T47D (cell line): ENCODE measurements at regions not wholly inside any gene's neighbourhood (a gene's known extent, or its start where the extent isn't known, plus 50 kb on each side); places are given as distances from the start of the nearest gene placed in this dataset.
"Not testable (repeated sequence)": the region's sequence is repeated elsewhere in the genome, so short reads cannot be mapped to it uniquely, and the experiment has no call there.

ENCODE experiments used
- DNase-seq, 2 experiments: peaks; one replicate each; pipeline versions ENCODE4 v3.0.0 to v3.0.0-alpha.2; 2011 to 2012; ENCODE audit warnings: low read depth in 1 of 2, low spot score in 1 of 2
- JUND ChIP-seq: IDR thresholded peaks from 2 replicates; pipeline ENCODE4 v1.6.1; 2012; ENCODE audit warnings: low read depth
- in situ Hi-C: cut with HindIII; loops from 2 replicates; pipeline ENCODE4 v1.10.0; 2016; ENCODE audit warnings: low sequenced_read_pairs, low pct_unique_long_range_greater_than_20kb

DNA sequence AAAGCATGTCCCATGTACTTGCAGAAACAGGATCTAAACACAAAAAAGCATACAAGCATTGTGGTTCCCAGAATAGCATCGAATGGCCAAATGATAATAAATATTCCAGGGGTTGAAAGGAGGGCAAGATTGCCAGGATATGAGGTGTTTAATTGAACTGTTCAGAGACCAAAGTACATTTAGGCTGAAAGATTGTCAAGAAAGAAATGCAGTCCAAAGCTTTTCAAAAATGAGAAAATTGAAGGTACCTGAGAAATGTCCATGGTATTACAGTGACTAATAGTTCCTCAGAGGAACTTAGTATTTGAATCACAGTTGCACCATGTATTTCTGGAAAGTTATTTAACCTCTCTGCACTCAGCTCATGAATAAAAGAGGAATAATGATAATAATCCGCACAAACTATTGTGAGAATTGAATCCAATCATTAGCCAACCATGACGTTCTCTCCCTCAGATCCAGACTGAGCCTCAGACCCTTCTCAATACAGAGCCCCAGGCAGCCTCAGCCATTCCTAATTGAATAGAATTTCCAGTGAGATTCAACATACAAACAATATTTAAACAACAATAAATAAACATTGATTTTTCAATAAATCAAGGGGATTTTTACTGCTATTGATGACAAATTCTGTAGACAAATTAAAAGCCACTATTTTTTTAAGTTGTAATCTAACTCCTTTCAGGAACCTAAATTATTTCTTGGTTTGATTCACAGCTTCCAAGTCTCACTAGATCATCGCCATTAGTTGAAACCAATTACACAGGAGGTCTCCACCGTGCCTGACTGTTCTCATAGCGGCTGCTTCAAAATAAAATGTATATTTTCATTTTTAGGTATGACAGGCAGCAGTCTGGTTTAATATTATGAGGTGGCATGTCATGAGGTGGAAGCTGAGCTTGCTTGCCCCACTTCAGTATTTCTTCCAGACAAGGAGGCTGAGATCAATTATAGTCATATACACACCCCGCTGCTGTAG is 144.3 kb upstream of the TENT5A start:
- no peak for DNase-seq
- in situ Hi-C loops, result no loop called here
- TF ChIP-seq JUND, result no peak

DNA sequence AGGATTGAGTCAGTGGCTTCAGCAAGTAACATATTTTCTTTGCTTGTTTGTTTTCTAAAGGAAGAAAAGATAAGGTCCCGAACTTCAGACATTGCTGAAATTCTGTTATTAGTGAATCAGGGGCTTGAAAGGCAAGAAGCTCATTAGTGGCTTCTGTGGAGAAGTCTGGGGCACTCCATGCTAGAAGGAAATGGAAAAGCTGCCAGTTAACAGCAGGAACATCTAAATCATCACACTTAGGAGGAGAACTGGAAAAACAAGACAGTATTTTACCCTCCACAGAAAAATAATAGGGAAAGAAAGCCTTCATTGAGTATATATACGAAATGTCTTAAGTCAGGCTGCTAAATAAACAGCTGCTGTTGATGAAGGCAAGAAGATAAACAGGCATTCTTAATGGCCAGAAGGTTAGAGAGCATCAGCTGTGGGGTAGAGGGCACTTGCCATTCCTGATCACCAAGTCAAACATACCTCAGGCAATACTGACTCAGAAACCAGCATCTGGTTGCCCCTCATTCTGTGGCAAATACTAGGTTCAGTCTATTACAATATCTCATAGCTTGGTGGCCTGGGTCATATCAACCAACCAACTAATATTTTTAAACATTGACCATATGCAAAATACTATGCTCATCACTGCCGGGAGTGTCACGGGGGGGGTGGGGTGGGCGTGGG is 143.2 kb upstream of the TENT5A start:
- no peak for TF ChIP-seq JUND
- DNase-seq, result peak in 1 of 2 experiments; percentile 3
- in situ Hi-C loops, result no loop called here

DNA sequence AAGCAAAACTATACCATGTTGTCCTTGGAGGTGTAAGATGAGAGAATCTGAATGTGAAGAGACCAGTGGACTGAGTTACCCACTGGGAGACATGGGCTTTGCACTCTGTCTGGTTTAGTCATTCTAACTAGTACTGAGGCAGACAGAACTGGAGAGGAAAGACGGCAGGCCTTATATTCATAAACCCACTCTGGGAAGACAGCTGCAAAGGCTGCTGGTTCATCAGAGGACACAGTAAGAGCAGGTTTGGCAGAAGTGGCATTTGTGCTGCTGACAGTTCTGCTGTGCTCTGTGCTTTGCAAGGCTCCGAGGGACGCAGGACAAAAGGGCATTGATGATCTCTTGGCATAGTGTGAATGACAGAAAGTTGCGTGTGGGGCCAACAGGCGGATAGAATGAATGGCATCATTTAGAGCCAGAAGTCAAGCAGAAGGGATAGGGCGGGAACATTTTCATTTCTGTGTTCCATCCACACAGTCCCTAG is 142.3 kb upstream of the TENT5A start:
- no peak for TF ChIP-seq JUND
- DNase-seq, result no peak
- in situ Hi-C loops, result no loop called here

DNA sequence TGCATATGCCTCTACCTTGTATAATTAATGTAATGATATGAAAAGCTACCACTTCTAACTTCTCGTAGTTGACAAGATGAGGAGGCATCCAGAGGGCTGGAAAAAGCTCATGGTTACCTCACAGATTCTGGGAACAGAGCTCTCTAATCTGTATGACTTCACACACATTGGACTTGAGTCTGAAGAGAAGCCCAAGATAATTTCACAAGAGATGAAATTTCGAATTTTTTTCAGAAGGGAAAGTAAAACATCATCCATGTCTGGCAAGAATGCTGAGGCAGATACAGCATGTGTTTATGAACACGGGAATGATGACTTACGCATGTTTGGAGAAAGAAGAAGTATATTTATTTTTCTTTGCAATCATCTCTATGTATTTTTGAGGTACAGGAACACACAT is 141.8 kb upstream of the TENT5A start:
- in situ Hi-C loops, result no loop called here
- no peak for TF ChIP-seq JUND
- DNase-seq, result no peak

DNA sequence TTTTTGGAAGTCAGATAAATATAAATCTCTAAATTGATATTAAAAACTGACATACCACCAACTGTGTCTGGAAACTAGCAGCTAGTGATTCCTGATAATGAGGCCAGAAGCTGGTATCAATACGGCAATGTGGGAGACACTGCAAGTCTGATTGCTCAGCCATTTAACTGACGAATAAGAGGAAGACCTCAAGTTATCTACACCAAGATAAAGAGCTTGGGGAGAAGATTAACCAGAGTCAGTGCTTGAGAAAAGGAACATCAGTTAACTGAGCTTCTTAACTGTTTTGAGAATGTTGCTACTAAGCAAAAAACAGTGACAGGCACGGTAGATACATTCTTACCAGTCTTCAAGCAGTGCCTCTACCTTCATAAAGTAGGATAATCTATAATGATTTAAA is 140.4 kb upstream of the TENT5A start:
- TF ChIP-seq JUND, result no peak
- DNase-seq, result no peak
- in situ Hi-C loops, result no loop called here

DNA sequence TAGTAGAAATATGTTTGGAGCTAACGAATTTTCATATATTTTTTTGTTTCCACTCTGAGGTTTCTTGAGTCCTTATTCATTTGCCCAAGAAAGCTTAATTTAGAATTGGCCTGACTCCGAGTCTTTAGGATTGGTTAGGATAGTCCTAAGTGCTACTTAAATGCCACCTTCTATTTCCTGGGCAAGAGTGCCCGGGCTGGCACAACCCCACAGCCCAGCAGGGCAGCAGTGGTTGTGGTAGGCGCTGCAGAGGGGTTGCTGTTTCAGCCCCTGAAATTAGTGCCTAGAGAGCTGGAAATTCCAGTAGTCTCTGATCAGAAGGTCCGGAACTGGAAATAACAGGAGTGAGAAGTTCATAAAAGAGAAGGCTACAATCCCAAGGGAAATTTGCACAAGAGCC is 139.4 kb upstream of the TENT5A start:
- TF ChIP-seq JUND, result no peak
- in situ Hi-C loops, result no loop called here

DNA sequence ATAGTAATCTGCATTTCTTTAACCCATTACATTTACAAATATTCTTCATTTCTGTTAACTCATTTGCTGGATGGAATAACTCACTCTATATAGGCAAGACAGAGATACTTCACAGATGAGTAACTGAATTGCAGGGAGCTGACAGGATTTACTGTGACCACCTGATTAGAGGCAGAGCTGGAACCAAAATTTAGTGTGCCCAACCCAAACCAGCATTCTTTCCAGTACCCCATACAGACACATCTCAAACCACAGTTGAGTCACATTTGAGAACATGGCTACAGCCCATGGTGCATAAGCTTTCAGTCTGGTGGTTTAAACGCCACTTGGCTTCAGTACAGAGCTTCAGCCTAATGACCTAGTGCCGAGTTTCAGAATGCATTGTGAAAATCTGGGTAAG is 138.4 kb upstream of the TENT5A start:
- TF ChIP-seq JUND, result no peak
- no peak for DNase-seq
- in situ Hi-C loops, result no loop called here

More for the DNA sequence above, 139.4 kb upstream of the TENT5A start:
- no peak for DNase-seq

DNA sequence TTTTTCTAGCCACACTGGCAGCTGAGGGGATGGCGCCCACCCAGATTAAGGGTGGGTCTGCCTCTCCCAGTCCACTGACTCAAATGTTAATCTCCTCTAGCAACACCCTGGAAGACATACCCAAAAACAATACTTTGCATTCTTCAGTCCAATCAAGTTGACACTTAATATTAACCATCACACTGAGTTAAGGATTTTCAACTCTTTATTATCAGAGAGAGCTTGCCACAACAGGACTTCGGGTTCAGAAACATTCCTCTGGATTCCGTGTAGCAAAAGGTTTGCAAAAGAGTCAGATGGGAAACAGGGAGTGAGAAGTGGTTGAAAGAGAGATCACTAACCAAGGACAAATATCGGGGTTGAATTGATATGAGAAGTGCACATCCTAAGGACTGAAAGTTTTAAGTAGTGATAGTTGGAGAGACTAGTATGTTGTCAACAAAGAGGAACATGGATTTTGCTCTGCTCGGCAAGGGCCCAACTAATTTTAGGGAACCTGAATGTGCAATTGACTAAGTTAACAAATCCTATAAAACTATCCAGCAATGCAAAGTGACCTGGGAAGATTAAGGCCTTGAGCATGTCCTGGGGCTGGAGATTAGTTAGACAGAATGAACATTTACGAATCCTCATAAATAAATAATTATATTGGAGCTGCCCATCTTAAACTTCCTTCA is 137.0 kb upstream of the TENT5A start:
- TF ChIP-seq JUND, result no peak
- in situ Hi-C loops, result no loop called here
- no peak for DNase-seq

DNA sequence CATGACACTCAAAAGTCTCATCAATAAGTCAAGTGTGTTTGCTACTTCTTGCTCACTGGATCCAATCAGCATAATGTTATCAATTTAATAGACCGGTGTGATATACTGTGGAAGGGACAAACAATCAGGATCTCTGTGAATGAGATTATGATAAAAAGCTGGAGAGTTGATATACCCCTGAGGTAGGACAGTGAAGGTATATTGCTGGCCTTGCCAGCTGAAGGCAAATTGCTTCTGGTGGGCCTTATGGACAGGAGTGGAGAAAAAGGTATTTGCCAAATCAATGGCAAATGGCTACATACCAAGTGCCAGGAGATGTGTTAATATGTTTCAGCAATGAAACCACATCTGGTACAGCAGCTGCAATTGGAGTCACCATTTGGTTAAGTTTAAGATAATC is 134.4 kb upstream of the TENT5A start:
- in situ Hi-C loops, DNase-seq: not testable (repeated sequence)

DNA sequence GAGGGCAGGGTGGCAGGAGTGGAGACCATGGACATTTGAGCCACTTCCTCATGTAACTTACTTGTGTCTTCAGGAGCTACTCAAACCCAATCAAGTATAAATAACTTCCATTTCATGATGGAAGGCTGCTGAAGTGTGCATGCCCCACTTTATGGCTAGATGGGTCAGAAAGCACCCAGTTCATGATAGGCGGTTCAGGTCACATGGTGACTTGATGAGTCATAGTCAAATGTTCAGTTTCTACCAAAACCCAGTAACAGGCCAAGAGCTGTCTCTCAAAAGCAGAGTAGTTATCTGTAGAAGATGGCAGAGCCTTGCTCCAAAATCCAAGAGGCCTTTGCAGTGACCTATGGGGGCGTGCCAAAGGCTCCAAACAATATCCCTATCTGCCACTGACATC is 133.7 kb upstream of the TENT5A start:
- no peak for TF ChIP-seq JUND
- DNase-seq, result no peak
- in situ Hi-C loops, result no loop called here

DNA sequence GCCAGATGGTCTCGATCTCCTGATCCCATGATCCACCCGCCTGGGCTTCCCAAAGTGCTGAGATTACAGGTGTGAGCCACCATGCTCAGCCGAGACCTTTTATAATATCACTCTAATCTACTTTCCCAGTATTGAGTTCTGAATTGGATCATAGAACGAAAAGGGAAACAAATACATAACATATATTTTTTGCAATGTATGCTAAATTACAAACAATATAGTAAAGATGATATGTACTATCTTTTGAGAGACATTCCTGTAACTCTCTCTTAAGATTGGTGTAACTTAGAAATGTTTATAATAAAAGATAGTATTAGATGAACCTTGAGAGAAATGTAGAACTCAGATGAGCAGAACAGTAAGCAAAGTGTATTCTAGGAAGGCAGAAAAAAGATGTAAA is 129.2 kb upstream of the TENT5A start:
- no peak for DNase-seq
- TF ChIP-seq JUND, result no peak
- in situ Hi-C loops, result no loop called here

DNA sequence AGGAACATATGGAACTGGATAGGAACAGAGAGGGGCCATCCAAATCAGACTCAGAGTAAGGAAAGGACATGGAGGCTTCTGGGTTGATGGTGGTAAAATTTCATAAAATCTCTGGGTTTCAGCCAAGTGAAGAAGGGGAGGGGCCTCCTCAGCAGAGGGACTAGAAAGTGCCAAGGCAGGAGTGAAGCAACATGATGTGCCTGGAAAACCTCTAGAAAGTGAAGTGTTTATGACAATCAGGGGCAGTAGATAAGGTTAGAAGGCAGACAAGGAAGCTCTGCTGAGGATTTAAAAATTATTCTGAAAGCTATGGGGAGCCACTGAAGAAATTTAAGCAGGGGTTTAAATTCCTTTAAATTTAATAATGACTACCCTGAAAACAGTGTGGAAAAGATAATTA is 126.0 kb upstream of the TENT5A start:
- no peak for DNase-seq
- no peak for TF ChIP-seq JUND
- in situ Hi-C loops, result no loop called here

DNA sequence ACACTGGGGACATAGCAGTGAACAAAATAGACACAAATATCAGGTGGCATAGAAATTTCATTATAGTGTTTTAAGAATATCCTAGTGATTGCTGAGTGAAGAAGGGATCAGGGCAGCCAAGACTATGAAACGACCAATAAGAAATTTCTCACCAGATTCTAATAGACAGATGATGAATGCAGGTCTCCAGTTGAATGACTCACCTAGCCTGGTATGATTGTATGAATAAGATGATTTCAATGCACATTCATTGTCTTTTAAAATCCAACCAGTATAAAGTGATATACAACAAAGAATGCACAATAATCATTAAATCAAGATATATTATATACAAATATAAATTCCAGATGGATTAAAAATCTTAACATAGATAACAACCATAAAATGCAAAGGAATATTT is 124.5 kb upstream of the TENT5A start:
- in situ Hi-C loops, result no loop called here
- DNase-seq, result no peak
- no peak for TF ChIP-seq JUND
